Hematopoietic multipotent progenitor cell treated with erythropoietin and hydrocortisone succinate and interleukin-3 and kit ligand, for 6 days (in vitro differentiated cells): ENCODE measurements at regions not wholly inside any gene's neighbourhood (a gene's known extent, or its start where the extent isn't known, plus 50 kb on each side); places are given as distances from the start of the nearest gene placed in this dataset.

Experiments used
- DNase-seq: peaks from one replicate; pipeline ENCODE4 v3.0.0-alpha.2; 2015

DNA sequence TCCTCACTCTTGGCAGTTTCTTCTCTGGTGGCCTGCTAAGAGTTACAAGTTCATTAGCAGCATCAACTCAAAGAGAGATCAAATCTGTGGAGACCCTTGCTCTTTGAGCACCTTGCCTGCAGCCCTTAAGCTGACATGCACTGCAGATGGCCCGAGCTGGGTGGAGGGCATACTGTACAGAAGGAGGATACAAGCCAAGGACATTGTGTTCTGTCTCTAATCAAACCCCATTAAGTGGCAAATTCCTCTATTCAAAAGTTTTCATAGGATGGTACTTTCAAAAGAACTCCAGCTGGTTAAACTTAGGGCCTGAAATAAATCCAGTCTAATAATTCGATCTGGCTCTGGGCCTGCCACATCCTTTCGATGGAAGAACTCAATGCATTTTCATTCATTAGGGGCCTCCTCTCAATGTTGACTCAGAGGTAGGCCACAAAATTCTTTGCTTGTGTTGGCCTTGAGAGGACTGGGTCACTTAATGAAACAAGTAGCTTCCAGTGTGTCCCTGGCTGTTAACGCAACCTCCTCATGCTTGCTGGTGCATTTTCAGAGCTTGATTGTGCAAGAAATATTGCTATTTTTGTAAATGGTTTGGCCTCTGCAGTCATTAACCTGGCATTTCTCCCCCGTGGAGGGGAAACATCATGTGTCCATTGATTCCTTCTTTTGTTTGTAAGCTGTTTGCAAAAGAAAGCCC, 318.2 kb downstream of the NUAK1 start:
- DNase-seq: no peak

DNA sequence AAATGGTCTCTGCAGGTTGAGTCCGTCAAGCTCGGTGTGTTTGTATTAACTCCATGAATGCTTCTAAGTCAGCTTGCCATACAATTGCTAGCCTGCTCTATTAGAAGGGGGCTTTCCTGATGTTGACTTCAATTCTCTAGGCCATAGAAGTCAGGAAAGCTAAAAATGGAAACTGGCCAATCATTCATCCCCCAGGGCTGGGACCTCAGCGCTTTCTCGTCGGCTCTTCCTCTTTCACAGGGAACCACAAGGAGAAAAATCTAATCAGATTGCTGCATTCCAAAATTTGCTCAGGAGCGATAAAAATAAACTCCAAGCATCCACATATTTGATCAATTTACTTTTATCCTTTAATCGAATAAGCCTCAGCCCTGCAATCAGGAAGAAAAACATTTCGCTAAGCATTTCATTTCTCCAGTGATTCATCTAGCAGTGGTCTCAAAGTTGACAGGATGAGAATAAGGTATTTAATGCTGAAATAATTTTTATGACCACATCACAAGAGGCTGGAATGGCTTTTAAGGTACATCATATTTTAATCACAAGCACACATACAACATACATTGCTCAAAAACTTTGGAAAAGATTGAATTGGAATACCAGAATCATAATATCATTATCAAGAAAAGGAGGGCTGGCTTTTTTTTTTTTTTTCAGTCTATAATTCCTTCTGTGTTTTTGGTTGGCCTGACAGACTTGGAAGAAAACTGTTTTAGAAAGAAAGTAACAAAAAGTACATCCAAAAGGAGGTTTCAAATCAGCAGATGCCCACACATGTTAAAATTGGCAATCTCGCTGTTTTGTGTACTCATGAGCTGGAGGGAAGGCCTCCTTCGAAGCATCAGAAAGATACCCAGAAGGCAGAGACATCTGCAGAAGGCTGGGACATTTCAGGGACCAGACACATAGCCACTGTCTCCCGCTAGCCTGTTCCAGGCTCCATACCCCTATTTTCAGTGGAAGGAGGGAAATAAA, 316.3 kb downstream of the NUAK1 start:
- no peak for DNase-seq

DNA sequence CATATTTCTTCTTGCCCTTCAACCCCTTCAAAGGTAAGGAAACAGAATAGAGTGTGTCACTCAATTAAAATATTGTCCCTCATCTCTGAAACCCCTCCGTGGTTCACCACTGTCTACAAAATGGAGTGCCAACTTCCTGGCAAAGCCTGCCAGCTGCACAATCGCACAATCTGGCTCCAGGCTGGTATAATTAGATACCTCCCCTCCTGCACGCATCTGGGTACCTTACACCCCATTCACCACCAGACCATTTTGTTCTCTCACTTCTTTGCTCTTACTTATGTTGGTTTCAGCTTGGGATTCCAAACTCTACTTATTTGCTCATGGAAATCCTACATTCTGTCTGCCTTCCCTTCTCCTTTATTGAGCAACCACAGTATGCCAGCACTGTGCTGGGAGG, 314.9 kb downstream of the NUAK1 start:
- DNase-seq: no peak

DNA sequence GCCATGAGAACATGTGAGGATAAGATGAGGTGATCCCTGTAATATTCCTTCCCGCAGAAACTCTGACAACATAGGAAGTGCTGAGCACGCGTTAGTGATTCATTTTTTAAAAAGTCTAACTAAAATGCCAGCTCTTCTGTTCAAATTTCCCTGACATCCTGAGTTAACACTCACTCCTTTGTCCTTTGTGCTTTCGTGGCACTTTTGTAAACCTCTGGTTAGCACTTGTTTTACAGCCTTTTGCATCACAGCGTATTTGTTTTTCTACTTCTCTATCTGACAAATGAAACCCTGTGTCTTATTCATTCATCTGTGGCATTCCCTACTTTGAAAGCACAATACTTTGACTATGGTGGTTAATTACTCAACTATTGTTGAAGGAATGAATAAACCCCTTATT, 313.6 kb downstream of the NUAK1 start:
- no peak for DNase-seq

DNA sequence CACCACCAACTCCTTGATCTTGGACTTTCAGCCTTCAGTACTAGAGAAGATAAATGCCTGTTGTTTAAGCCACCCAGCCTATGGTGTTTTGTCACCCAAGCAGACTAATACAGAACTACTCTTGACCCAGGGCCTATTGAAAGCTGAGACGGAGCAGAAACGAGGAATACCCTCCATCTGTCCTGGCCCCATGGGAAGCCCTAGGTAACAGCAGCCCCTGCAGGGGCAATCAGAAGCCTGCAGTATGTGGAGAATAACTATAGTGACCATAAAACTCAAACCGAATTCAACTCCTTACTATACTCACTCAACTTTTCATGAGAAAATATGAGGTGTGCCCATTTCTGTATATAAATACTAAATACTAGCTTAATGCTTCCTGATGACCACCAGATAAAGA, 307.4 kb downstream of the NUAK1 start:
- no peak for DNase-seq

DNA sequence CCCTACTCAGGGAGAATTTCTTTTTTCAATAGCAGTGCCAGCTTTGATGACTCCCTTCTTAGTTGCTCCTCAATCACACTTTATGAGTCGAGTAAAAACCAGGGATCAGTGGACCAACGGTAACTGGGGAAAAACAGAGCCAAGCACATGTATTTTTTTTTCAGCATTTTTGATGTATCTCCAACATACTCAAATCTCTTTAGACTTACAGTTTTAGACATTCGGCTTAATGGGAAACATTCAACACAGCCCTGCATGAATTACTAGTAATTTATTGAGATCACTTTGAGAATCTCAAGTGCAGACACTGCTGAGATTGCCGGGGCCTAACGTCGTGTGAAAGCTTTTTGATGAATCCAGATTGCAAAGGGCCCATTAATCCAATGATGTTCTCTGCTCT, 306.7 kb downstream of the NUAK1 start:
- DNase-seq: no peak

DNA sequence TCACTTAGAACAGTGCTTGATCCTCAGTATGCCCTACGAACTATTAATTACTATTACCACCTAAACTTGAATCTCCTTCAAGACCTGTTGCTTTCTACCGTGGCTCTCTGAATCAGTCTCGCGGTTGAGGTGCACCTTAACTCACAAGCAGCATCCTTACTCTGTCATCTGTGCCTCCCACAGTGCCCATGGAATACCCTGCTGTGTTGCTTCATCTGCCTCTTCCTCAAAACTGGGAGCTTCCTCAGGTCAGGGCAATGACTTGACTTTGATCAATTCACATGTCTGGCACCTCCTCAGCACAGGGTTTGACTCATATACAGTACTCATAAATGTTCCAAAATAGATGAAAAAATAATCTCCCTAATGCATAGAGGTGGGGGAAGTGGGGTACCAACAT, 305.9 kb downstream of the NUAK1 start:
- DNase-seq: no peak

DNA sequence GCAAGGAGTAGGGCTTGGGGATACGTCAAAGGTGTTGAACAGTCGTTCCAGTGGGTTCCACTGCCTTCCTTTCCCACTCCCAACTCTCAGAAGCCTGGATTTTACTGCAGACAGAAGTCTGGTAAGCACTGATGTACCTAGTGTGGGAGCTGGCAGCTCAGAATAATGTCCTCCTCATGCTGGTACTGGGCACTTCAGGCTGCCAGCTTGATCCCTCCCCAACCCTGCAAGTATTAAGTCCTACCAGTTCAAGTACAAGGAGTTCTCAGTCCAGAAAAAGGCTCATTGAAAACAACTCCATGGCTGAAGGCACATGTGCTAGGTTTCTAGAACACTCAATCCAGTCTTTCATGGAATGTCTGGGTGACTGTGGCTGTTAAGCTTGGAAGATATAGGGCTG, 304.3 kb downstream of the NUAK1 start:
- no peak for DNase-seq

DNA sequence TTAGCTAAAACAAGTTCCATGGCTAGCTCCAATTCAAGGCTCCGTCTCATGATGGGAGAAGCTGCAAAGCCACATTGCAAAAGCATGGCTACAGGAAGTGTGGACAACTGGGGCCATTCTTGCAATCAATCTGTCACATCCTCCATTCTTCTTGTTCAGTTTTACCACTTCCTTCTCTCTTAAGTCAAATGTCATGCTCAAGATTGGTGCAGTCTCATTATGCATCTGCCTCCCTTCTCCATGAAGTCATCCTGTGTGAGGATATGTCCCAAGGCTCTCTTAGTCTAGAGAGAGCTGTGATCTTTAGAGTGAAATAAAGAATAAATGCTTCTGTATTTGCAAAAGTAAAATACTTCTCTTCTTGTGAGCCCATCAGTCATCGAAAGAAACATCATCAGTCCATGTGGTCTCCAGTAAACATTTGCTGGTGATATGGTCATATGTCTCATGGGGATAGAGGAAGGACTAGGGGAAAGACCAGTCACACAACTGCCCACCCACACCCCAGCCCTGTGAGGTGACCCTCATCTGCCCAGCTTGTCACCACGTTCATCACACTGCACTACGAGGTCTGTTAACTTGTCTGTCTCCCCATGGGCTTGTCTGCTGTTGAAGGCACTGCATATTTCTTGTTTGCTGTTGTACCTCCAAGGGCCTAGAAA, 303.0 kb downstream of the NUAK1 start:
- DNase-seq: peak; percentile 9

DNA sequence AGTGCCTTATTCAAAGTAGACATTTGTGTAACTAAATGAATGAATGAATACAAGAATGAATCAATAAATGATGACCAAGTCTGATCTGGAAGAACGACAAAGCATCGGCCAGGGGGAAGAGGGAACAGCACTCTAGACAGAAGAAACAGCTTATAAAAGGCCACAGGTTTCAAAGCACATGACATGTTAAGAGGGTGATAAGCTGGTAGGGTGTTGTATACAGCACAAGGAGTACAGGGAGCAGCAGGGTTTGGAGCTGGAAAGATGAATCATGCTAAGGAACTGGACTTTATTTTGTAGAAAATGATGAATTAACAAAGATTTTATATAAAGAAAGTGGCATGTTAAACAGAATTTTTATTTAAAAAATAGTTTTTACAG, 302.5 kb downstream of the NUAK1 start:
- DNase-seq: no peak

DNA sequence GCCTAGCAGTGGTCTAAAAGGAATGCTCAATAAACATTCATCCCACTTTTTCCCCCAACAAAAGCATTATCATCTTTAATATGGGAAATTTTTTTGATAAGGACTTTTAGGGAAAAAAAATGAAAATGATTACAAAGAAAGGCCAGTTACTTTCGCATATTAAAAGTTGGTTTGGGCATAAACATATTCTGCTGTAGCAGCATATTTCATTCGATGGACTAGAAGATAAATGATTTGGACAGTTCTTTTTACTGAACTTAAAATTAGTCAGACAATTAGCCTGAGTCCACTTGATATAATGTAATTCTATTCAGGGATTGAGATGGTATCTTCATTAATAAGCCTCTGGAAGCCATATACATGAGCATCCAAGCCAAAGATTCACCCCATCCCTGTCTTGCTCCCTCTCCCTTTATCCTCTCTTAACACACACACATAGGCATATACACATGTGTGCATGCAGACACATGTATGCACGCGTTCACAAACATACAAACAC, 299.1 kb downstream of the NUAK1 start:
- no peak for DNase-seq

DNA sequence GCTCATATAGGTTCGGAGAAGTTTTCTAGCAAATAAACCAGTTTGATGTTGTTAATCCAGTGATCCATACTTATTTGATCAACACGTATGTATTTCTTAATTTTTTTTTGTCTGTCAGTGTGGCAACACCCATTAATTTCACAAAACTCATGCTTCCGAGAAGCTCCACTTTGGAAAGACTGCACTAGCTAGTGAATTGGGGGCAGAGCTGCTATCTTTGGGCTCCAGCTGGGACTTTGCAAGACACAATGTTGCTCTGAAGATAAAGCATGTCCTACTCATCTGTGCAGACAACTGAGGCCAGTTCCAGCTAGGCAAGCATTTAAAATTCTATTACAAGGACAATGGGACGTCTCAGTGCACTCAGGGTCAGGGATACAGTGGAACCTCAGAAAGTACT, 298.4 kb downstream of the NUAK1 start:
- no peak for DNase-seq

DNA sequence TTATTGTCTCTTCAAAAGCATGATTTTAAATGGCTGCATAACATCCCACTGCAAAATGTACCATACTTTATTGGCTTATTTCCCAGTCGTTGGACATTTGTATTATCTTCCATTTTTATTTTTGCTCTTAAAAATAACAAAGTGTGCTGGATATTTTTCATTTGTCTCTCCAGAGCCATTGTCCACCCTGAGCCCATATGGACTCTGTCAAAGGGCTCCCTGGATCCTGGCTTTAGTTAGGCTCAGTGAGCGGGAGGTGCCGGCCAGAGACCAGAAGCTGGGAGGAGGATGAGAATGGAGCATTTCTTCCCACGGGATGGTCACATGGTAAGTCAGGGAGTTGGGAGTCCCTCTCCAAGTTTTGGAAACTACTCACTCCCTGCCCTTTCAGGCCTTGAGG, 296.9 kb downstream of the NUAK1 start:
- no peak for DNase-seq

DNA sequence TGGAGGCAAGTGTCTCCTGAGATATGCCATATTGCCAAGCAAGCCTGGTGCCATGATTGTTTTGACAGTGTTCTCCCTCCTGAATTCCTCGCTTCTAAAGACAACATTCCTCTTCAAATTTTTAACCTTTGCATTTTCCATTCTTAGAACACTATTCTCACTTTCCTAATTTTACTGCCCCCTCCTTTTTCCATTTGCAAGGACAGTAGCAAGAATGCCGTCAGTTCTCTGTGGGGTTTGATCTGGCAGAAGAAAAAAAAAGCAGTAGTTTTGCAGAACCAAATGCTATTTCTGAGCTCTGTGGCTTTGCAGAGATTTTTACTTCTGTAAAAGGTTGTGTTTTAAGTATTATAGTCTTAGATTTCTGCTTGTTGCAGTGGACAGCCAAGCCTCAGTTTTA, 295.2 kb downstream of the NUAK1 start:
- DNase-seq: no peak

DNA sequence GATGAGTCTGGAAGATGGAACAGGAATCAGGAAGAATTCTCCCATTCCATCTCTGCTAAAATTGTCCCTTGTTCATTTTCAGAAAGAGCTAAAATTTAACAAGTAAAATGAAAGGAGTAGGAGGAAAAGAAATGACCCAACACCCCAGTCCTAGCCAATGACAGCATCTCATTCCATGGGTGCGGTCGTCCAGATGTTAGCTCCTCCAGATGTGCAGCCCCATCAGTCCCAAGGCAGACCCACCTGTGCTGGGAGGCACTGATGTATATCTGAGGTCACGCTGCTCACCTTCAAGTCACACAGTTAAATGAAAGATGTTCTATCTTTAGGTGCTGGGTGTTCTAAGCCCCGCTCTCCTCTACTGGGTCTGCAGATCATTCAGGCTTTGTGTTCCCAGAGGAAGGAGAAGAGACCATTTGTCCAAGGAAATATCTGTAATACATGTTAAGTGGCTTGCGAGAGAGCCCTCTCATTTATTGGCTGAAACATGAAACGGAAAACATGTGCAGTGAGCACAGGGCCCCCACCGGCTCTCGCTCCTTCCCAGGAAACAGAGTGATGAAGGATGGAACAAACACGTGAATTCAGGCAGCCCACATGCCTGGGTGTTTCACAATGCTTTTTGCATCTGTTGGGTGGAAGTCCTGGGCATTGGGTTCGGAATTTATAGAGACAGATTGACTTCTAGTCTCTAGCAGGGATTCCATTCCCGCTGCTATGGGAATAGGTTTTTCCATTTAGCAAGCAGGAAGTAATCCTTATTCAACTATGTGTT, 294.6 kb downstream of the NUAK1 start:
- no peak for DNase-seq

DNA sequence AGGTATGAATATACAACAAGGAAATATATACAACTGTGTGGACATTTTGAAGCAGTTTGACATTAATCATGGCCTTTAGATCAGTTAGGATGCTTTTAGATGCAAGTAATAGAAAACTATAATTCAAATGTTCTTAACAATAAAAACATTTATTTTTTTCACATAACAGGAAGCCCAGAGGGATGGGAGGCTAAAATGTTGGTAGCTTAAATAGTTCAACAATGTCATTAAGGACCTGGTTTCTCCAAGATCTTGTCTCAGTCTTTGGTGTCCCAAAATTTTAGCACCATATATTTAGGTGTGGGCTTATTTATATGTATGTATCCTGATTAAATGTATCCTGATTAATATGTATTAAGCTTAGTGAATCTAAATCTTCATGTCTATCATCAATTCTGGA, 292.4 kb downstream of the NUAK1 start:
- DNase-seq: no peak

DNA sequence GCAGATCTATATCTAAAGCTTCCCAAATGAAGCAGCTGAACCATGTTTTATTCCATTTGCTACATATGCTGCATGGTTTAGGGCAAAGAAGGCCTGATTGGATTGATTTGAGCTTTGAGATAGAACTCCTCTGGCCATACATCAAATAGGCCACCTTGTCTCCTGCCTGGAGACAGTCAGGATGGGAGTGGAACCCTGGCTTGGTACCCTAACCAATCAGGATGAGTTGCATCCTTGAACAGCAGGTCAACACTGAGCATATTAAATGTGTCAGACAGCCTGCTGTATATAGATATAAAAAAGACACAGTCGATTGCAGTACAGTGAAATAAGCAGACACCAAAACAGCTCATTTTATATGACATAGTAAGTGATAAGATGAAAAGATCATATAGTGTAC, 291.7 kb downstream of the NUAK1 start:
- no peak for DNase-seq

DNA sequence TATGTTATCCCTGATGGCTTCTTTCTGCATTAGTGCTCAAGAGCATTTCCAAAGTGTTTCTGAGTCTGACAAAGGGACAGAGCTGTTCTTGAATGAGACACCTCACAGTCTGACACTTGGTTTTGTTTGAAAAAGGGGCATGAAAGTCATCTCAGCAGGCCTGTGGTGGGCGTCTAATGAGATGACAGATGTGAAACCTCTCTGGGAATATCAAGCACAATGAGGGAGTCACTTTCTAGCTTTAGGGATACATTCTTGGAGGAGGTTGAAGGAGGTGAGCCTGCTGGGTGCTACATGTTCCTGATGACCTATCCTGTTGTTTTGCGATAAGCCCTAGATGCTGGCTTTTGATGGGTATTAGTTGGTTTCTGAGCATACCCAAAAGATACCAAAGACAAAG, 290.5 kb downstream of the NUAK1 start:
- no peak for DNase-seq

DNA sequence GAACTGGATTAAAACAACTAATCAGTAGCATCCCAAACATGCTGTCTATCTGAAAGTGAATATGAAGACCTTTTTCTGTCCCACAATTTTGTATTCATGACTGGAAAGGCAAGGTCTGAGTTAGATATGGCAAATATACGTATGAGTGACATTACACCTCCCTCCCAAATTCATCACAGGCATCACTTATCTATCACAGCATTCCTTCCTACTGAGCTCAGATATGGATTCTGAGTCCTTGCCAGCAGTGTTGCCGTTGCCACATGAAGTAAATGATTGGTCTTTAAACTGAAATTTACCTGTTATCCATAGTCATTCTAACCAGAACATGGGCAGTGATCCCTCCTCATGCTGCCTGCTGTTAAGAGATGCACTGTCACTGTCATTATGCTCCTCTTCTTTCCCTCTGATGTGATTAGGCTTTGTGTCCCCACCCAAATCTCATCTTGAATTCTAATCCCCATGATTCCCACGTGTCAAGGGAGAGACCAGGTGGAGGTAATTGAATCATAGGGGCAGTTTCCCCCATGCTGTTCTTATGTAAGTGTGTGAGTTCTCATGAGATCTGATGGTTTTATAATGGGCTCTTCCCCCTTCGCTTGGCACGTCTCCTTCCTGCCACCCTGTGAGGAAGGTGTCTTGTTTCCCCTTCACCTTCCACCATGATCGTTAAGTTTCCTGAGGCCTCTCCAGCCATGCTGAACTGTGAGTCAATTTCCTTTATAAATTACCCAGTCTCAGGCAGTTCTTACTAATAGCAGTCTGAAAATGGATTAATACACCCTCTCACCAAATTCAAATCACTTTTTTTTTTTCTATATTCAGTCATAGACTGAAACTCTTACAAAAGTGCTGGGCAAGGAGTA, 288.4 kb downstream of the NUAK1 start:
- no peak for DNase-seq

DNA sequence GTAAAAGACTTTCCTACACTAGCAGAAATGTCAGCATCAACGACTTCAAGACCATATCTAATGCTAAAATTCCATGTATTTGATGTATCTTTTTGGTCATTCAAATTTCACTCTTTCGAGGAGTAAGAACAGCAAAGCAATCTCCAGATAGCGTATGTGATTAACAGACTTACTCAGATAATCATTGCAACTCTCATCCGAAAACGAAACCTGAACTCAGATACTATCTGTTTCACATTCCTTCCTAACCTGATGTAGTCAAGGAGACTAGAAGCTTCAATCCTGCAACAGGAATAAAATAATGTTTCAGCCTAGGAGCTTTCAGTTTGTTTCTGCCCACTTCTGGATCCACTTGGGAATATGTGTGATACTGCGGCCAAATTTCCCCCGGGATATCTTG, 286.3 kb downstream of the NUAK1 start:
- DNase-seq: no peak

DNA sequence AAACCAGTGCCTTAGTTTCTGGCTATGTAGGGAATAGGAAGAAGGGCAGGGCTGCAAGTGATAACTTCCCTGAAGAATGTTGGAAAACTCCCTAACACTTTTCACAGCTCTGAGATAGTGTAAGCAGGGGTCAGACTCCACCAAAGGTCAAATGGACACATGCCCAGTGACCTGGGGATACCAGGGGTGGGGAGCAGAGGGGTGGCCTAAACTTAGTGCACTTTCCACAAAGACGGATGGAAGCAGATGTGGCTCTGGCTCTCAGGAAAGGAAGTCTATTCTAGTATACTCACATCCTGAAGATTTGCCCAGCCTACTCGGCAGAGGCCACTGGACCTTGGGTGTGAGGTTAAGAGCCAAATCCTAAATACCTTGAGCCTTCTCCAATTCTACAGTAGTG, 285.8 kb downstream of the NUAK1 start:
- no peak for DNase-seq

DNA sequence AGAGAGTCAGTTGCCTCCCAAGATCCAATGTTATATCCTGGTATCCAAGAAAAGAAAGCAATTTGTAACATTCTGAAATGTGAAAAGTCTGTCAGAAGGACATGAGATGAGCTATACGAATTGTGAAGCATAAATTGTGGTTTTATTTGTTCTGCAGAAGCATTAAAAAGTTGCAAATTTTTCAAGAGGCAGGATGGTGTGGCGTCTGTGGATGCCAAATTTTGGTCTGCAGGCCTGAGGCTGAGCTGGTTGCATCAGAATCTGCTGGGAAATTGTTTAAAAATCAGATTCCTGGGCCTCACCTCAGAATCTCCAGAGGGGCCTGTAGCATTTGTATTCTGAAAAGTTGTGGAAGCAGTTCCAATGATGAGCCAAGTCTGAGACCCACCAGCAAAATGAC, 284.7 kb downstream of the NUAK1 start:
- DNase-seq: no peak
